ENCODE measurements at regions not wholly inside any gene's neighbourhood (a gene's known extent, or its start where the extent isn't known, plus 50 kb on each side); places are given as distances from the start of the nearest gene placed in this dataset.

- TF ChIP-seq CTCF (IDR thresholded peaks at IDR 0.05; ENCODE audit: unreplicated experiment) = no peak
- no peak for DNase-seq (ENCODE audit: unreplicated experiment)
- no peak overlapping the region for H3K27ac Mint-ChIP-seq (ENCODE audit: low read depth, unreplicated experiment)
- no peaks in the 10 kb centered on the region for H3K9me3 Mint-ChIP-seq (ENCODE audit: unreplicated experiment)
- peaks cover 16% of the 10 kb centered on the region for H3K4me1 Mint-ChIP-seq (ENCODE audit: insufficient read depth, unreplicated experiment)
- POLR2A ChIA-PET = interaction anchor here (0.5 to 1.5 kb wide), 6 partner anchors 16 to 352 kb away, joined by 3 to 12 read pairs (median 4); partner anchors contain the start of gene RB1
- no TSS peak for BruUV-seq (replicated peaks)
- no peaks in the 10 kb centered on the region for H3K36me3 Mint-ChIP-seq (ENCODE audit: insufficient read depth, unreplicated experiment)
- CTCF ChIA-PET = interaction anchor here (0.8 to 6.8 kb wide), 5 partner anchors 14 to 250 kb away, joined by 3 to 100 read pairs (median 4); no protein-coding TSS in a partner anchor
- no peaks in the 10 kb centered on the region for H3K27me3 Mint-ChIP-seq (ENCODE audit: insufficient read depth, unreplicated experiment)
- H3K4me3 Mint-ChIP-seq (ENCODE audit: unreplicated experiment) = no peak overlapping the region
- intact Hi-C loops (cut with micrococcal nuclease) = loop anchor here (10.0 kb wide), 1 partner anchor 779 kb away; no protein-coding TSS in a partner anchor
These were observed 51.0 kb upstream of the RCBTB2 start for GRCh38 chr13:48583859-48584311.

GRCh38 chr13:48585456-48585840 is 52.6 kb upstream of the RCBTB2 start:
- Mint-ChIP-seq H3K27me3 (ENCODE audit: insufficient read depth, unreplicated experiment) (no peaks in the 10 kb centered on the region), H3K36me3 (ENCODE audit: insufficient read depth, unreplicated experiment) (no peaks in the 10 kb centered on the region), H3K4me3 (ENCODE audit: unreplicated experiment) (no peak overlapping the region), H3K4me1 (ENCODE audit: insufficient read depth, unreplicated experiment) (peaks cover 18% of the 10 kb centered on the region), H3K27ac (ENCODE audit: low read depth, unreplicated experiment) (no peak overlapping the region), H3K9me3 (ENCODE audit: unreplicated experiment) (no peaks in the 10 kb centered on the region)
- no TSS peak for BruUV-seq (replicated peaks)
- ChIA-PET CTCF (interaction anchor here (0.9 to 1.0 kb wide), 2 partner anchors 16 to 1613 kb away, joined by 3 to 5 read pairs; no protein-coding TSS in a partner anchor), POLR2A (no interaction called here)
- DNase-seq (ENCODE audit: unreplicated experiment) = peak; percentile 64
- no peak for TF ChIP-seq CTCF (IDR thresholded peaks at IDR 0.05; ENCODE audit: unreplicated experiment)
- intact Hi-C loops (cut with micrococcal nuclease) = loop anchor here (10.0 kb wide), 1 partner anchor 781 kb away; no protein-coding TSS in a partner anchor

- Mint-ChIP-seq H3K27me3 (ENCODE audit: insufficient read depth, unreplicated experiment) (no peaks in the 10 kb centered on the region), H3K4me3 (ENCODE audit: unreplicated experiment) (no peak overlapping the region), H3K36me3 (ENCODE audit: insufficient read depth, unreplicated experiment) (no peaks in the 10 kb centered on the region), H3K27ac (ENCODE audit: low read depth, unreplicated experiment) (no peak overlapping the region), H3K9me3 (ENCODE audit: unreplicated experiment) (no peaks in the 10 kb centered on the region), H3K4me1 (ENCODE audit: insufficient read depth, unreplicated experiment) (peaks cover 19% of the 10 kb centered on the region)
- no TSS peak for BruUV-seq (replicated peaks)
- CTCF ChIA-PET = interaction anchor here (0.6 kb wide), 1 partner anchor 618 kb away, joined by 3 read pairs; no protein-coding TSS in a partner anchor
- TF ChIP-seq CTCF (IDR thresholded peaks at IDR 0.05; ENCODE audit: unreplicated experiment) = no peak
- POLR2A ChIA-PET = interaction anchor here (0.8 kb wide), 1 partner anchor 219 kb away, joined by 4 read pairs; no protein-coding TSS in a partner anchor
- DNase-seq (ENCODE audit: unreplicated experiment) = no peak
- intact Hi-C loops (cut with micrococcal nuclease) = loop anchor here (10.0 kb wide), 1 partner anchor 782 kb away; no protein-coding TSS in a partner anchor
These were observed 53.8 kb upstream of the RCBTB2 start for GRCh38 chr13:48586591-48587103.

- Mint-ChIP-seq H3K36me3 (ENCODE audit: insufficient read depth, unreplicated experiment) (no peaks in the 10 kb centered on the region), H3K27me3 (ENCODE audit: insufficient read depth, unreplicated experiment) (no peaks in the 10 kb centered on the region), H3K27ac (ENCODE audit: low read depth, unreplicated experiment) (no peak overlapping the region), H3K4me1 (ENCODE audit: insufficient read depth, unreplicated experiment) (peaks cover 19% of the 10 kb centered on the region), H3K9me3 (ENCODE audit: unreplicated experiment) (no peaks in the 10 kb centered on the region), H3K4me3 (ENCODE audit: unreplicated experiment) (no peak overlapping the region)
- intact Hi-C loops (cut with micrococcal nuclease) = loop anchor here (10.0 kb wide), 1 partner anchor 783 kb away; no protein-coding TSS in a partner anchor
- TF ChIP-seq CTCF (IDR thresholded peaks at IDR 0.05; ENCODE audit: unreplicated experiment) = no peak
- ChIA-PET POLR2A (no interaction called here), CTCF (interaction anchor here (0.6 kb wide), 1 partner anchor 132 kb away, joined by 3 read pairs; no protein-coding TSS in a partner anchor)
- BruUV-seq (replicated peaks) = no TSS peak
- no peak for DNase-seq (ENCODE audit: unreplicated experiment)
These were observed 55.2 kb upstream of the RCBTB2 start for GRCh38 chr13:48588120-48588519.
